Stomach (tissue), 8 donors: ENCODE measurements at regions not wholly inside any gene's neighbourhood (a gene's known extent, or its start where the extent isn't known, plus 50 kb on each side); places are given as distances from the start of the nearest gene placed in this dataset.

Experiments used
- DNase-seq, 2 donors: peaks; one replicate each; pipeline versions ENCODE4 v3.0.0 to v3.0.0-alpha.2; 2013 to 2019
- H3K27ac ChIP-seq, 5 donors: fragments of 200-600 bp in 4 of 5; sonication (generic) in 4 of 5; one replicate each; pipeline ENCODE4 v1.5.1; 2013 to 2019; ENCODE audit warnings: mild to moderate bottlenecking in 1 of 5, moderate library complexity in 1 of 5
- H3K27me3 ChIP-seq, 3 donors: fragments of 200-600 bp; sonication (generic); one replicate each; pipeline ENCODE4 v1.5.1; 2017 to 2019; ENCODE audit warnings: mixed run types in 1 of 3
- H3K36me3 ChIP-seq, 4 donors: fragments of 200-600 bp; sonication (generic); 1 replicate in 3 of 4; 2 replicates in 1 of 4; pipeline ENCODE4 v1.5.1; 2016 to 2019
- H3K4me1 ChIP-seq, 4 donors: fragments of 200-600 bp; sonication (generic); one replicate each; pipeline ENCODE4 v1.5.1; 2016 to 2019
- H3K4me3 ChIP-seq, 4 donors: fragments of 200-600 bp; sonication (generic) in 3 of 4; one replicate each; pipeline ENCODE4 v1.5.1; 2016 to 2019; ENCODE audit warnings: mild to moderate bottlenecking in 1 of 4
- H3K9me3 ChIP-seq, 4 donors: fragments of 200-600 bp; sonication (generic); one replicate each; pipeline ENCODE4 v1.5.1; 2016 to 2019
- EP300 ChIP-seq: sonication (generic); formaldehyde crosslinking; IDR thresholded peaks from one replicate; pipeline ENCODE4 v1.6.1; 2017; ENCODE audit warnings: antibody characterized with exemption
- POLR2A ChIP-seq, 4 donors: fragments of 450-650 bp; IDR thresholded peaks; one replicate each; pipeline ENCODE4 v1.6.1; 2016; ENCODE audit warnings: antibody characterized with exemption in 4 of 4, control low read depth in 2 of 4, mild to moderate bottlenecking in 1 of 4, moderate library complexity in 1 of 4
- POLR2AphosphoS5 ChIP-seq, 3 donors: sonication (generic); formaldehyde crosslinking; IDR thresholded peaks; one replicate each; pipeline ENCODE4 v1.6.1; 2016; ENCODE audit warnings: antibody characterized with exemption in 3 of 3
- WGBS, 5 donors: extraction: QIAGEN DNeasy Blood & Tissue Kit in 3 of 5; methylation state at CpG; one replicate each; pipeline versions ENCODE4 v1.1.5 to v1.1.7; 2013 to 2018; 5-methylcytosine and 5-hydroxymethylcytosine counted together
- intact Hi-C: fragments of 100-400 bp; cut with DNase I; formaldehyde crosslinking; loops from one replicate; pipeline ENCODE4 v1.15.1; 2023; ENCODE audit warnings: low total_unique reads
- TF ChIP-seq, protein P1 (sequence below), 7 experiments: fragments of 450-650 bp in 4 of 7; fragments of 200-600 bp in 3 of 7; sonication (generic) in 3 of 7; IDR thresholded peaks; one replicate each; pipeline ENCODE4 v1.5.1; 2016 to 2019; ENCODE audit warnings: antibody characterized with exemption in 7 of 7, control low read depth in 2 of 7, mild to moderate bottlenecking in 1 of 7
- donor health status: healthy with polysubstance abuse.
- donor health status: Bipolar disorder and iron deficiency.
- donor health status: healthy.

DNA sequence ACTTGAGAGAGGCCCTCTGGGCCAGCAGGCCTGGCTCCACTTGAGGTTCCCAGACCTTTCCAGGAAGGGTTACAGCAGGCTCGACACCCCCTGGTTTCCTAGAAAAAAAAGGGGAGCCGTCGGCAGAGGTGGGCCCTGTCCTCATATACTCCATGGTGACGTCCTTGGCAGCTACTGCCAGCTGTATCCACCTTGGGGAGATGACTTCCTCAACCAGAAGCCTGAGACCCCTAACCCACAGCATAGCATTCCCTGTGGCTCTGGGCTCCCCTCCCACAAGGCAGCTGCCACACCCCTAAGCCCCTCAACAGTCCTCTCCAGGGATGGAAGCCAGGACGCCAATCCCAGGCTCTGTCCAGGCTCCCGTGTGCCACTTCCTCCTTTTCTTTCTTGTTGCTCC lies 294.8 kb downstream of the CDC5L start:
- Histone ChIP-seq H3K36me3 (no peaks in the 10 kb centered on the region), H3K27me3 (peaks cover 0 to 6% (median 0%) of the 10 kb centered on the region in 3 donors), H3K9me3 (peaks cover 0 to 9% (median 5%) of the 10 kb centered on the region in 4 donors), H3K4me3 (no peak overlapping the region), H3K27ac (no peak overlapping the region), H3K4me1 (no peaks in the 10 kb centered on the region)
- 77 to 86% (median 82%) methylated on average over 5 to 6 of the region's 6 CpGs for WGBS, 5 donors
- intact Hi-C loops, result no loop called here
- DNase-seq, result no peak
- TF ChIP-seq, protein P1, sequence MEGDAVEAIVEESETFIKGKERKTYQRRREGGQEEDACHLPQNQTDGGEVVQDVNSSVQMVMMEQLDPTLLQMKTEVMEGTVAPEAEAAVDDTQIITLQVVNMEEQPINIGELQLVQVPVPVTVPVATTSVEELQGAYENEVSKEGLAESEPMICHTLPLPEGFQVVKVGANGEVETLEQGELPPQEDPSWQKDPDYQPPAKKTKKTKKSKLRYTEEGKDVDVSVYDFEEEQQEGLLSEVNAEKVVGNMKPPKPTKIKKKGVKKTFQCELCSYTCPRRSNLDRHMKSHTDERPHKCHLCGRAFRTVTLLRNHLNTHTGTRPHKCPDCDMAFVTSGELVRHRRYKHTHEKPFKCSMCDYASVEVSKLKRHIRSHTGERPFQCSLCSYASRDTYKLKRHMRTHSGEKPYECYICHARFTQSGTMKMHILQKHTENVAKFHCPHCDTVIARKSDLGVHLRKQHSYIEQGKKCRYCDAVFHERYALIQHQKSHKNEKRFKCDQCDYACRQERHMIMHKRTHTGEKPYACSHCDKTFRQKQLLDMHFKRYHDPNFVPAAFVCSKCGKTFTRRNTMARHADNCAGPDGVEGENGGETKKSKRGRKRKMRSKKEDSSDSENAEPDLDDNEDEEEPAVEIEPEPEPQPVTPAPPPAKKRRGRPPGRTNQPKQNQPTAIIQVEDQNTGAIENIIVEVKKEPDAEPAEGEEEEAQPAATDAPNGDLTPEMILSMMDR (IDR thresholded peaks at IDR 0.05), result no peak
- TF ChIP-seq EP300 (no peak), POLR2AphosphoS5 (IDR thresholded peaks at IDR 0.05) (no peak), POLR2A (IDR thresholded peaks at IDR 0.05) (no peak)

DNA sequence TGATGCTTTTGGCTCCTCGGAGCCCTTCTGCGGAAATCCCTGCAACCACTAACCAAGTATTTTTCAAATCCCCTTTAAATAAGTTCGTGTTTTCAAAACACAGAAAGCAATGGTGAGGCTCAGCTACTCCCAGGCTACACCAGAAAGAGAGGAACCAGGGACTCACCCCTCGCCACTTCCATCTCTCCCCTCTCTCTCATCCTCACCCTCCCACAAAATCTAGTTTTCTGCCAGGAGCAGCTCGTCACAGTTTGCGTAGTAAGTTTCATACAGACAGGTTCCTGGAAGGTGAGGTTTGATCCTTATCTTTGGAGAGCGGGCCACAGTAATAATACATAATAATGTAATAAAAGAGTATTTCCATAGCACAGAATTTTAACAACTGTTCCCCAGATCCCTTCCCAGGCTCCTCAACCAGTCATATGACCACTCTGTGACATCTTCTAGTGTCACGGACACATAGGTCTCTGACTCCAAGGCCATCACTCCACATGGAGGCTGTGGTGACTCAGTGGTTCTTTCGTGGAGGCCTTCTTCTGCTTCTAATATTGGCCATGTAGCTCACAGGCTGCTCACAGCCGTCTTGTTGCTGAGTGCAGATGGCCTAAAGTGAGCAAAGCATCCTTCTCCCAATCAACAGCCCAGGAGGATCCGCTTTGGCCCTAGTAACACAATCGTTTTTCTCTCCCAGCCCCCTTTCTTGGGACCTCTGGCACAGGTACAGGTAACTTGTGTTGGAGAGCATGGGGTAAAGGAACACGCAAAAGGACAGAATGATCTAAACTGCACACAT lies 295.7 kb downstream of the CDC5L start:
- 79 to 89% (median 86%) methylated on average over 13 of the region's 13 CpGs for WGBS, 5 donors
- TF ChIP-seq POLR2A (IDR thresholded peaks at IDR 0.05) (no peak), EP300 (no peak), POLR2AphosphoS5 (IDR thresholded peaks at IDR 0.05) (no peak)
- TF ChIP-seq, protein P1 (IDR thresholded peaks at IDR 0.05), result no peak
- no peak for DNase-seq
- Histone ChIP-seq H3K36me3 (no peaks in the 10 kb centered on the region), H3K4me1 (no peaks in the 10 kb centered on the region), H3K4me3 (no peak overlapping the region), H3K9me3 (peaks cover 0 to 18% (median 7%) of the 10 kb centered on the region in 4 donors), H3K27me3 (peaks cover 0 to 6% (median 0%) of the 10 kb centered on the region in 3 donors), H3K27ac (no peak overlapping the region)
- intact Hi-C loops, result no loop called here

DNA sequence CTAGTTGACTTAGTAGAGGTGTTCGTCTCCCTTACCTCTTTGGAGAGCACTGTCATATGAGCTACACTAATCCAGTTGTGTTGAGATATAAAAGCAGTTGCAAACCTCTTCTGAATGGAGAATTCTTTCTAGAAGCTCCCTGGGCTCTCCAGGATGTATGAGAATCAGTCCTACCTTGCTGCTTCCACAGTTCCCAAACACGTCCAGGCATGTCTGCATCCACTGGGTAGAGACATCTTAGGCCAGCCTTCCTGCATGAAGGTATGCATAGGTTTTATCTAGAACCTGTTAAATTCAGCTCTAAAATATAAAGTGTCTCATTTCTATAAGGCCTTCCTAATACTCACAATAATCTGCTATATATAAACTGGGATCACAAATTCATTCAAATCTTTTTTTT lies 297.7 kb downstream of the CDC5L start:
- no peaks in the 10 kb centered on the region for H3K36me3 ChIP-seq
- peaks cover 0 to 22% (median 10%) of the 10 kb centered on the region in 4 donors for H3K9me3 ChIP-seq
- TF ChIP-seq POLR2A (IDR thresholded peaks at IDR 0.05) (no peak), POLR2AphosphoS5 (IDR thresholded peaks at IDR 0.05) (no peak)
- H3K27ac ChIP-seq, result no peak overlapping the region
- intact Hi-C loops, result no loop called here
- 81 to 89% (median 89%) methylated on average over 2 of the region's 2 CpGs for WGBS, 5 donors
- DNase-seq, result no peak
- H3K27me3 ChIP-seq, result no peaks in the 10 kb centered on the region
- no peak overlapping the region for H3K4me3 ChIP-seq
- H3K4me1 ChIP-seq, result no peaks in the 10 kb centered on the region

DNA sequence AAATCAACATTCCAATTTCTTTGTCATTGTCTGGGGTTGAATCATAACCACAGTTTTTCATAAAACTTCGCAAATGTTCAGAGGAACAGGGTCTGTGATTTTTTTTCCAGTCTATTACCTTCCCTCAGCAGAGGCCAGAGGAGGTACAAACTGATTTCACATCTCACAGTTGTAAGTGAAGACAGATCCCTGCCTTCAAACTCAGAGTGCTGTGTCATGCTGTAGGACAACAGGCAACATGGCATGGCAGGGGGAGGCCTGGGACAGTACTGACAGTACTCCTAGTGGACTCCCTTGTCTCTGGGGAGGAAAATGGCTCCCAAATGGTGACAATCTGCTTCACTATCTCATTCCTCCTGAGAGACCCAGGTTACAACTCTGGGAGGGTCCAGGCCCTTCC lies 308.6 kb downstream of the CDC5L start:
- intact Hi-C loops, result no loop called here
- DNase-seq, result no peak
- H3K4me1 ChIP-seq, result no peaks in the 10 kb centered on the region
- H3K36me3 ChIP-seq, result no peaks in the 10 kb centered on the region
- H3K27ac ChIP-seq, result no peak overlapping the region
- TF ChIP-seq, protein P1 (IDR thresholded peaks at IDR 0.05), result no peak
- TF ChIP-seq POLR2AphosphoS5 (IDR thresholded peaks at IDR 0.05) (no peak), EP300 (no peak), POLR2A (IDR thresholded peaks at IDR 0.05) (no peak)
- H3K27me3 ChIP-seq, result no peaks in the 10 kb centered on the region
- WGBS, 5 donors, result 92 to 100% (median 97%) methylated on average over 1 of the region's 1 CpG
- H3K4me3 ChIP-seq, result no peak overlapping the region
- H3K9me3 ChIP-seq, result no peaks in the 10 kb centered on the region

DNA sequence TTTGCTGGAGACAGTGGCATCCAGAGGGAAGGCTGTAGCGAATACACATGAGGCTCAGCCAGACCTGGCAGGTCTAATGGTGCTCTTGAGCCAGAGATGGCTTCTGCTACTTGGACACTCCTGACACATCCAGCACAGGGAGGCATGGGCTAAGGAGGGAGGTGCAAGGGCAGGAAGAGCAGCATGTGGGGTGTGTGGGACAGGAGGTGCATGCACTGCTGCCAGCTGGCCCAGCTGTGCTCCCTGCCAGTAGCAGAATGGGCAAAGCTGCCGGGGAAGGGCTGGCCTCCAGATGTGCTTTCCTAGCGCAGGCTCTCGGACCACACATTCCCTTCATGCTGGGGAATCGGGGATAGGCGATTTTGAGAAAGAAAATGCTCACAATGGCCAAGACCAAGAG lies 309.2 kb downstream of the CDC5L start:
- Histone ChIP-seq H3K27ac (no peak overlapping the region), H3K4me1 (no peaks in the 10 kb centered on the region), H3K36me3 (no peaks in the 10 kb centered on the region), H3K9me3 (no peaks in the 10 kb centered on the region), H3K4me3 (no peak overlapping the region), H3K27me3 (no peaks in the 10 kb centered on the region)
- 81 to 98% (median 87%) methylated on average over 6 of the region's 6 CpGs for WGBS, 5 donors
- no peak for DNase-seq
- intact Hi-C loops, result no loop called here
- no peak for TF ChIP-seq POLR2AphosphoS5 (IDR thresholded peaks at IDR 0.05)
- no peak for TF ChIP-seq POLR2A (IDR thresholded peaks at IDR 0.05)
